Fibroblast of villous mesenchyme (primary cell): ENCODE measurements at regions not wholly inside any gene's neighbourhood (a gene's known extent, or its start where the extent isn't known, plus 50 kb on each side); places are given as distances from the start of the nearest gene placed in this dataset.

ENCODE experiments used
- DNase-seq: peaks from one replicate; pipeline ENCODE4 v3.0.0-alpha.2; 2010; ENCODE audit warnings: low read depth
- H3K4me3 ChIP-seq: 2 replicates; pipeline ENCODE4 v1.5.1; 2011; ENCODE audit warnings: low read depth, mild to moderate bottlenecking, low read length
- TF ChIP-seq, protein P1 (sequence below): IDR thresholded peaks from 2 replicates; pipeline ENCODE4 v1.5.1; 2012; ENCODE audit warnings: low read depth, mild to moderate bottlenecking, low read length; ENCODE audit not compliant: insufficient read depth

DNA sequence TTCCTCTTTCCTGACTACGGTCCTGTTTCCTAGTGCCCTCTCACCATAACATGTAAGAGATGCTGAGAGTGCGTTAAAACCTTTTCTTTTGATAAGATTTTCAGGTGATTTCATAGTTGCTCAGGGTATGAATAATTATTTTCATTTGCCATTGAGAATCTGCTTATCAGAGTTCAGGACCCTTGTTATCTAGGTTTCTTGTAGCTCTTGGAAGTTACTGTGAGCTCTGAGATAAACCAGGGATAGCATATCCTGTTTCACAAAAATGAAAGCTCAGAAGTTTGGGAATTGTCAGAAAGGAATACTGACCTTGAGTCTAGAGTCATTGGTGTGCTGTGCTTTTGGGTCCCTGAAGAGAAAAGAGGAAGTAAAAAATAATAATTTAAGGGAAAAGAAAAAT, 76.8 kb upstream of the PRKG1 start:
- DNase-seq, result peak; percentile 55
- H3K4me3 ChIP-seq, result no peak overlapping the region
- TF ChIP-seq, protein P1, sequence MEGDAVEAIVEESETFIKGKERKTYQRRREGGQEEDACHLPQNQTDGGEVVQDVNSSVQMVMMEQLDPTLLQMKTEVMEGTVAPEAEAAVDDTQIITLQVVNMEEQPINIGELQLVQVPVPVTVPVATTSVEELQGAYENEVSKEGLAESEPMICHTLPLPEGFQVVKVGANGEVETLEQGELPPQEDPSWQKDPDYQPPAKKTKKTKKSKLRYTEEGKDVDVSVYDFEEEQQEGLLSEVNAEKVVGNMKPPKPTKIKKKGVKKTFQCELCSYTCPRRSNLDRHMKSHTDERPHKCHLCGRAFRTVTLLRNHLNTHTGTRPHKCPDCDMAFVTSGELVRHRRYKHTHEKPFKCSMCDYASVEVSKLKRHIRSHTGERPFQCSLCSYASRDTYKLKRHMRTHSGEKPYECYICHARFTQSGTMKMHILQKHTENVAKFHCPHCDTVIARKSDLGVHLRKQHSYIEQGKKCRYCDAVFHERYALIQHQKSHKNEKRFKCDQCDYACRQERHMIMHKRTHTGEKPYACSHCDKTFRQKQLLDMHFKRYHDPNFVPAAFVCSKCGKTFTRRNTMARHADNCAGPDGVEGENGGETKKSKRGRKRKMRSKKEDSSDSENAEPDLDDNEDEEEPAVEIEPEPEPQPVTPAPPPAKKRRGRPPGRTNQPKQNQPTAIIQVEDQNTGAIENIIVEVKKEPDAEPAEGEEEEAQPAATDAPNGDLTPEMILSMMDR, result no peak

DNA sequence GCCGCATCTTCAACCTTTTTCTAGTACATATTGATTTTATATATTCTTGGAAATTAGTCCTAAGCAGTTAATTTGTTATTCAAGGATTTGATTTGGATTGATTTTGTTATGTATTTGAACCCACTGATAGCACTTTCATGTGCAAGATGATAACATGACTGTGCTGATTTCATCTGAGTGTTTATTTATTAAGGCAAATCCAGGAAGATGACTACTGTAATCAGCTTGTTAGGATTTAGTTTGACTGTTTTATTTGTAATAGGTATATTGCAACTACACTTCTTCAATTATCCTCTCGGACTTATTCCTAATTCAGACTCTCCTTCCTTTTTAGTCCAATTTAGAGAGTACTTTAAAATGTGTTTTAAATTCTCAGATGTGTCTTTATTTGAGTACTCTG, 75.1 kb upstream of the PRKG1 start:
- DNase-seq, result peak; percentile 20
- TF ChIP-seq, protein P1, result no peak
- no peak overlapping the region for H3K4me3 ChIP-seq

DNA sequence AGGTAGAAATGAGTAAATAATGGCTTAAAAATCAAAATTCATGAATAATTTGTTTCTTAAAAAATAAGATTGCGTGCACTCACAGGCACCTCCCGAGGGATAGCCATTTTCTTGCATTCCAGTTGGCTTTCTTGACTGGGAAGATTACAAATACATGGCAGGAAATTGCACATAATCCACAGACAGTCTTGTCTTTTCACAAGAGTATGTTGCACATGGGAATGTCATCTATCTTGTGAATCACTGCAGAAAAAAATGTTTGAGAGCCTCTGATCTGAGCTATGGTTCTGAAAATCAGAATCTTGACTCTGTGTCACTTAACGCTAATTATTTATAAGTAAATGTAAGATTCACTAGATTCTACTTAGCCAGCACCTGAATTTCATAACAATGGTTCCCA, 74.1 kb upstream of the PRKG1 start:
- H3K4me3 ChIP-seq, result no peak overlapping the region
- TF ChIP-seq, protein P1, result no peak
- DNase-seq, result peak; percentile 89

DNA sequence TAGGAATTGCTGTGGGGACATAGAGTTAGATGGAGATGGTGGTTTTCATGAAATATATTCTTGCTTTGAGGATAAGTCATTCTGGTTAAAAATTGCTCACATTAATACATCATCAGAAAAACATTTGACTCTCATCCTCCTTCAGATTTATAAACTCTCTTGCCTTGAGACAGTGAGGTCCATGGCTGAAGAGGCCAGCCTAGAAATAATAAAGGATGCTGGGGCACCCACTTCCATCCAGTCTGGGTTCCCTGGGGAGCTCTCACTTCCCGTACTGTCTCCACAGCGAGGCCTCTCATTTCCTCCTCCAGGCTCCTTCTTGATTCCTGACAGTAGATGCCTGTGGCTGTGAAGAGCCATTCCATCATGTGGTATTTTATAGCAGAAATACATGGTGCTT, 73.3 kb upstream of the PRKG1 start:
- peak; percentile 30 for DNase-seq
- TF ChIP-seq, protein P1, result no peak
- H3K4me3 ChIP-seq, result no peak overlapping the region

DNA sequence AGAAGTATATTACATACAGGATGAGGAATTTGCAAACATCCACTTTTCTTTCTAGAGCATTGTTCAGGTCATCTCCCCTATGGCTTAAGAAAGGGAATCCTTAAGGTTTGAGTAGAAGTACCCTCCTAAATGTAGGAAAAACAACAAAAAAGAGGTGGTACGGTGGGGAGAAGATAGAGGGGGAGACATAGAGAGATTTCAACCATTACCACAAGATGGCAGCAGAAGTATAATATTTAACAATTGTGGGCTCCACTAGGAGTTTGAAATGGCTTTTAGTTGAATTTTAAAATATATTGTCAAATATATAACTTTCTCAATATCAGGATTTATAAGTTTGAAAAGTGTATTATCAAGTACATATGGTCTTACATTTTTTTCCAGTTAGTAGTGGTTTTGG, 72.7 kb upstream of the PRKG1 start:
- DNase-seq, result peak; percentile 43
- TF ChIP-seq, protein P1, result peak; percentile 61
- no peak overlapping the region for H3K4me3 ChIP-seq

DNA sequence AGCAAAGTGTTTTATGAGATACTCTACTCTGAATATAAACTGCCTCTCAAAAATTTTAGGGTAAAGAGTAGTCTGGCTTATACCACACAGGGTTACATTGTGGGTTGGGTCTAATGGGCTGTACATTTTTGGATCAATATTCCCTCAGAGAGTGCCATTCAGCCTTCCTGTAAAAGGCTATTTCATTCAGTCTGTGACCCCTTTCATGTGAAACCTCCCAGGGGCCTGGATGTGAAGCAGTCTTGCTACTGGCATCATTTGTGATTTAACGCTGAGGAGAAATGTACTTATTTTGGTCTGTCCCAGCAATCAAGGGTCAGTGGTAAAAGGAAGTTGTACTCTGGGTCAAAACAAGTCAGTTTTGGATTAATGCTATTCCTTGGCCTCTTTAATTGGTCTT, 71.8 kb upstream of the PRKG1 start:
- no peak for DNase-seq
- H3K4me3 ChIP-seq, result no peak overlapping the region
- TF ChIP-seq, protein P1, result no peak

DNA sequence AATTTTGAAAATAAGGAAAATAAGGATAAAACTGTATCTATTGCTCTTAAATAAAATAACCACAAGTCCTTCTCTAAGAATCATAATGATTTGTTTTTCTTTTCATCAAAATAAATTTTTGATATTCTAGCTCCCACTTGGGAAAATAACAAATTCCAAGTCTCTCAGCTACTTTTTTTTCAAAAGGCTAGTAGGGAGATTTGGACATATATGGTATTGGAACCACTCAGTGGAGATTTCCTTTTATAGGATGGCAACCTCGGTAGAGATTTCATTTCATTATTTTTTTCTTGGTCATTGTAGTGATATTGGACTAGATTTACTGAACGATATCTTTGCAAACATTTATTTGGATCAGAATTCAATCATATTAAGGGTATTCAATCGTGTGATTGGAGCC, 69.5 kb upstream of the PRKG1 start:
- no peak for DNase-seq
- TF ChIP-seq, protein P1, result no peak

More for the DNA sequence above, 69.5 kb upstream of the PRKG1 start:
- H3K4me3 ChIP-seq, result no peak overlapping the region
